ENCODE measurements at regions not wholly inside any gene's neighbourhood (a gene's known extent, or its start where the extent isn't known, plus 50 kb on each side); places are given as distances from the start of the nearest gene placed in this dataset.

DNA sequence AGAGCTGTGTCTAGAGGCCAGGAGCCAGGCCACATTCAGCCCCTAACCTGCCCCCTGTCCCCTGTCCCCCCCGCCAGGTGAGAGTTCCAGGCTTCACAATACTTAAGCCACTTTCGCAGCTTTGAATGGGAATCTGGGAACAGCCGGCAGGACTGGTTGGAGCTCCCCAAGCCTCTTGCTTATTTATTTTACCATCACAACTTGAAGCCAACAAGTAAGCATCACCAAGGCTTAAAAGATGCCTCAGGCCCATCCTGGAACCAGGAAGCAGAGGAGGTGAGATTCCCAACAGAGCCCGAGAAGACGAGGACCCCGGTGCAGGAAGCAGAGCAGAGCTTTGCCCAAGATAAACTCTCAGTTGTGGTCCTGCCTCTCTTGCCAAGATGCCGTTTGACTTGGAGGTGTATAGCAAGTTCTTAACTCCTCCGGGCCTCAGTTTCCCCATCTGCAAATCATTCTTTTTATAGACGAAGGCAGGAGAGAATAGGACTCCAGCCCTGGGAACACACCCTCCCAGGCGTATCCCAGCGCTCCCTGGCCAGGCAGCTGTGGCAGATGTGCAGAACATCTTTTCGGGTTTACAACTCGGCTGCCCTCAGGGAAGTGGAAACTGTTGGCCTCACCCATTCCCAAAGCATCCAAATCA, 66.8 kb upstream of the SLC25A33 start:
- H3K4me1 ChIP-seq, result peaks cover 1 to 19% (median 4%) of the 10 kb centered on the region in 4 donors
- intact Hi-C loops (cut with DNase I; ENCODE audit: low total_unique reads), result no loop called here
- peaks cover 12% of the 10 kb centered on the region for H3K27me3 ChIP-seq
- WGBS, 2 donors (ENCODE audit: low coverage in 1 of 2), result 45% methylated on average over 13 of the region's 13 CpGs; no CpG with 5 or more reads in 1 of the 2 donors
- H3K9me3 ChIP-seq, result no peaks in the 10 kb centered on the region
- no peak overlapping the region for H3K4me3 ChIP-seq
- no peaks in the 10 kb centered on the region for H3K36me3 ChIP-seq
- TF ChIP-seq POLR2AphosphoS5 (IDR thresholded peaks at IDR 0.05) (no peak), EP300 (IDR thresholded peaks at IDR 0.05; ENCODE audit: low read depth) (no peak), POLR2A (IDR thresholded peaks at IDR 0.05) (no peak)
- TF ChIP-seq, protein P1, sequence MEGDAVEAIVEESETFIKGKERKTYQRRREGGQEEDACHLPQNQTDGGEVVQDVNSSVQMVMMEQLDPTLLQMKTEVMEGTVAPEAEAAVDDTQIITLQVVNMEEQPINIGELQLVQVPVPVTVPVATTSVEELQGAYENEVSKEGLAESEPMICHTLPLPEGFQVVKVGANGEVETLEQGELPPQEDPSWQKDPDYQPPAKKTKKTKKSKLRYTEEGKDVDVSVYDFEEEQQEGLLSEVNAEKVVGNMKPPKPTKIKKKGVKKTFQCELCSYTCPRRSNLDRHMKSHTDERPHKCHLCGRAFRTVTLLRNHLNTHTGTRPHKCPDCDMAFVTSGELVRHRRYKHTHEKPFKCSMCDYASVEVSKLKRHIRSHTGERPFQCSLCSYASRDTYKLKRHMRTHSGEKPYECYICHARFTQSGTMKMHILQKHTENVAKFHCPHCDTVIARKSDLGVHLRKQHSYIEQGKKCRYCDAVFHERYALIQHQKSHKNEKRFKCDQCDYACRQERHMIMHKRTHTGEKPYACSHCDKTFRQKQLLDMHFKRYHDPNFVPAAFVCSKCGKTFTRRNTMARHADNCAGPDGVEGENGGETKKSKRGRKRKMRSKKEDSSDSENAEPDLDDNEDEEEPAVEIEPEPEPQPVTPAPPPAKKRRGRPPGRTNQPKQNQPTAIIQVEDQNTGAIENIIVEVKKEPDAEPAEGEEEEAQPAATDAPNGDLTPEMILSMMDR (IDR thresholded peaks at IDR 0.05), result no peak
- in situ Hi-C loops (cut with MboI; ENCODE audit: low pct_ligation_motif_present in 1 of 4, low pct_unique_long_range_greater_than_20kb in 1 of 4, low sequenced_read_pairs in 3 of 4), result loop anchor here in 1 of 4 donors (25.0 kb wide), 1 partner anchor 185 kb away; the partner anchor contains the start of gene SPSB1
- no peak for DNase-seq
- H3K27ac ChIP-seq, result peak overlapping the region in 2 of 4 donors; percentile 2 to 29

DNA sequence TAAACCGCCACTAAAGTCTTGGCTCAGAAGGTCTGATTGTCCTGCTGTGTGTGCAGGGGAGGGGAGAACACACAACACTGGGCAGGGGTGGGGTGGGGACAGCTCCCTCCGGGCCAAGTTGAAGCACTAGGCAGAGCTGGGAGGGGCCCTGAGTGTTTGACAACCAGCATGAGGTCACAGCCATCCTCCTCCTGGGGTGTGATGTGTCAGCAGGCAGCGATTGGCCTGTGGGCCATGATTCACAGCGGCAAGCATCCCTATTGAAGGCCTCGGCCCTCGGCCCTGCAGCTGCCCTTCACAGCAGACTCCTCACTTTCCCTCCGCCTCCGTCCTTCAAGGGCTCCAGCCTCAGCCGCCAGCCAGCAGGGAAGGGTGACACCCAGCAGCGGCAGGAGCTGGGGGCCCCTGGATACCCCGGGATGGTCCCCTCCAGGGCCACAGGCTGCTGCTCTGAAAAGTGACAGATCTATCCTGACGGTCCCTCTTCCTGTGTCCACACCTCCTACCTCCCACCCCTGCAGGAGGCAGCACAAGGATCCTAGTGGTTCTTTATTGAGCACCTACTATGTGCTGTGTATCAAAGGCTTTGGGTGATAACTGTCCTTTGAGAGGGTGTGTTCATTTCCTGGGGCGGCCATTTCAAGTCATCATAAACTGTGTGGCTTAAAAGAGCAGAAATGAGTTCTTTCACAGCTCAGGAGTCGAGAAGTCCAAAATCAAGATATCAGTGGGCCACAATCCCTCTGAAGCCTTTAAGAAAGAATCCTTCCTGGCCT, 66.0 kb upstream of the SLC25A33 start:
- H3K36me3 ChIP-seq, result no peaks in the 10 kb centered on the region
- peaks cover 0 to 13% (median 3%) of the 10 kb centered on the region in 4 donors for H3K4me1 ChIP-seq
- in situ Hi-C loops (cut with MboI; ENCODE audit: low pct_ligation_motif_present in 1 of 4, low pct_unique_long_range_greater_than_20kb in 1 of 4, low sequenced_read_pairs in 3 of 4) (loop anchor here in 1 of 4 donors (25.0 kb wide), 1 partner anchor 186 kb away; the partner anchor contains the start of gene SPSB1), intact Hi-C loops (cut with DNase I; ENCODE audit: low total_unique reads) (no loop called here)
- H3K27me3 ChIP-seq, result peaks cover 12% of the 10 kb centered on the region
- no peak overlapping the region for H3K4me3 ChIP-seq
- peak overlapping the region in 2 of 4 donors; percentile 2 to 29 for H3K27ac ChIP-seq
- whole genome bisulfite sequencing, 2 donors (ENCODE audit: low coverage in 1 of 2), result 27% methylated on average over 14 of the region's 14 CpGs; no CpG with 5 or more reads in 1 of the 2 donors
- TF ChIP-seq POLR2A (IDR thresholded peaks at IDR 0.05) (no peak), EP300 (IDR thresholded peaks at IDR 0.05; ENCODE audit: low read depth) (no peak), POLR2AphosphoS5 (IDR thresholded peaks at IDR 0.05) (no peak)
- TF ChIP-seq, protein P1 (IDR thresholded peaks at IDR 0.05), result no peak
- H3K9me3 ChIP-seq, result no peaks in the 10 kb centered on the region
- peak; percentile 76 for DNase-seq

DNA sequence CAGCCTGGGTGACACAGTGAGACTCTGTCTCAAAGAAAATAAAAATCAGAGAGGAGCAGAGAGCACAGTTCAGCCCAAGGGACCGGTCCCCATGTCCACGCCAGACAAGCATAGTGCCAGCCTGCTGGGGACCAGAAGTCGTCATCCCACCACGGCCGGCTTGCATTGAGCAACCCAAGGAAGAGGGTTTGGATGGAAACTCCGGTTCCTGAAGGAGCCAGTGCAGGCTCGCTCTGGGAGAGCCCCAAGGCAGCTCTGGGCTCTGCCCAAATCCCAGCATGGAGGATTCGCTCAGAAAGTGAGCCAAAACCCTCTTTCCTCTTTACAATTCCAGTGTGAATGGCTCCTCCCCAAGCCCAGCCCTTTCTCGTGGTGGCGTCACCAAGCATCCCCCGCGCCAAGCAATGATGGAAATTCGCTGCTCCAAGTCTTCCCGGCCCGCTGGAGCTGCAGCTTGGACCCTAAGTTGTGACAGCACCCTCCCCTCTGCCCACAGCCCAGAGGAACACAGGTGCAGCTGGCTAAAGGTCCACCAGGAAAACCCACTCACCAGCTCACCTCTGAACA, 64.1 kb upstream of the SLC25A33 start:
- Histone ChIP-seq H3K4me3 (no peak overlapping the region), H3K27me3 (peaks cover 12% of the 10 kb centered on the region), H3K27ac (no peak overlapping the region), H3K4me1 (peaks cover 0 to 13% (median 3%) of the 10 kb centered on the region in 4 donors), H3K36me3 (no peaks in the 10 kb centered on the region), H3K9me3 (no peaks in the 10 kb centered on the region)
- 92% methylated on average over 13 of the region's 15 CpGs; no CpG with 5 or more reads in 1 of the 2 donors for WGBS, 2 donors (ENCODE audit: low coverage in 1 of 2)
- no peak for DNase-seq
- TF ChIP-seq POLR2AphosphoS5 (IDR thresholded peaks at IDR 0.05), result no peak
- no peak for TF ChIP-seq POLR2A (IDR thresholded peaks at IDR 0.05)
- TF ChIP-seq, protein P1 (IDR thresholded peaks at IDR 0.05), result no peak
- TF ChIP-seq EP300 (IDR thresholded peaks at IDR 0.05; ENCODE audit: low read depth), result no peak
- in situ Hi-C loops (cut with MboI; ENCODE audit: low pct_ligation_motif_present in 1 of 4, low pct_unique_long_range_greater_than_20kb in 1 of 4, low sequenced_read_pairs in 3 of 4) (loop anchor here in 1 of 4 donors (25.0 kb wide), 1 partner anchor 363 kb away; no protein-coding TSS in a partner anchor), intact Hi-C loops (cut with DNase I; ENCODE audit: low total_unique reads) (no loop called here)
